Activated CD4-positive, alpha-beta T cell treated with anti-CD3 and anti-CD28 coated beads, Interleukin-2, amount 50 U/mL, for 1 hour (primary cell): ENCODE measurements at regions not wholly inside any gene's neighbourhood (a gene's known extent, or its start where the extent isn't known, plus 50 kb on each side); places are given as distances from the start of the nearest gene placed in this dataset.
"Not testable (repeated sequence)": the region's sequence is repeated elsewhere in the genome, so short reads cannot be mapped to it uniquely, and the experiment has no call there.

Experiments
- DNase-seq: peaks from one replicate; pipeline ENCODE4 v3.0.0-alpha.2; 2020

DNA sequence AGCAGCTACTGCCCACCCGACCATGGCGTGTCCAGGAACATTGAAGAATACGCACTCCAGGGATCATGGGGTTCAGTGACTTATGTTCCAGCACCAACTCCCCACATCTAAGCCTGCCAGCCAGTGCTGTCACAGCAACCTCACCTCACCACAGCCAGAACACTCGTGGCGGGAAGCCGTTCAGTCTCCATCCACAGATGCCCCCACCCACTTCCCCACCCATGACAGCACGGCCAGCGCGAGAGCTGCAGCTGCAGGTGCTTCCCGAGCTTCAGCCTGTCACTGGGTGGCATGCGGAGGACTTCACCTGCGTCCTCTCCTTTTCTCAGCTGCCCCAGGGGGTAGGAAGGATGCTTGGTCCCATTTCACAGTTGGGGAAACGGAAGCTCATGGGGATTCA, 50.3 kb downstream of the RBFOX3 start:
- DNase-seq, result no peak

DNA sequence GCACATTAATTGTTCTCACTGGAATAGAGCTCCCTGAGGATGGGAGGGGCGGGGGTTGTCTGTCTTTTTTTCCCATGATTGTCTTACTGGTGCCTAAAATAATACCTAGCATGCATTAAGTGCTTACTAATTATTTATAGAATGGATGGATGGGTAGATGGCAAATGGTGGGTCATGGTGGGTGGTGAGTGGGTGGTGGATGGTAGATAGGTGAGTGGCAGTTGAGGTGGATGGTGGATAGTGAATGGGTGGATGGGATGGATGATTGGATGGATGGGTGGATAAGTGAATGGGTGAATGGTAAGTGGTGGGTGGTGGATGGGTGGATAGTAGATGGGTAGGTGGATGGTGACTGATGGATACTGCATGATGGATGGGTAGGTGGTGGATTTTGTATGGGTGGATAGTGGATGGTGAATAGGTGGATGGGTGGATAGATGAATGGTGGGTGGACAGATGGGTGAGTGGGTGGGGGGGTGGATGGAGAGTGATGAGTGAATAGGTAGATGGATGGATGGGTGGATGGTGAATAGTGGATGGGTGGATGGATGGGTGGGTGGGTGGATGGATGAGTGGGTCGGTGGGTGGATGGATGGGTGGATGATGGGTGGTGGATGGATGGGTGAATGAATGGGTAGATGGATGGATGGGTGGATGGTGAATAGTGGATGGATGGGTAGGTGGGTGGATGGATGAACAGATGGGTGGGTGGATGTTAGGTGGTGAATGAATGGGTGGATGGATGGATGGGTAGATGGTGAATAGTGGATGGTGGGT, 51.6 kb downstream of the RBFOX3 start:
- no peak for DNase-seq

DNA sequence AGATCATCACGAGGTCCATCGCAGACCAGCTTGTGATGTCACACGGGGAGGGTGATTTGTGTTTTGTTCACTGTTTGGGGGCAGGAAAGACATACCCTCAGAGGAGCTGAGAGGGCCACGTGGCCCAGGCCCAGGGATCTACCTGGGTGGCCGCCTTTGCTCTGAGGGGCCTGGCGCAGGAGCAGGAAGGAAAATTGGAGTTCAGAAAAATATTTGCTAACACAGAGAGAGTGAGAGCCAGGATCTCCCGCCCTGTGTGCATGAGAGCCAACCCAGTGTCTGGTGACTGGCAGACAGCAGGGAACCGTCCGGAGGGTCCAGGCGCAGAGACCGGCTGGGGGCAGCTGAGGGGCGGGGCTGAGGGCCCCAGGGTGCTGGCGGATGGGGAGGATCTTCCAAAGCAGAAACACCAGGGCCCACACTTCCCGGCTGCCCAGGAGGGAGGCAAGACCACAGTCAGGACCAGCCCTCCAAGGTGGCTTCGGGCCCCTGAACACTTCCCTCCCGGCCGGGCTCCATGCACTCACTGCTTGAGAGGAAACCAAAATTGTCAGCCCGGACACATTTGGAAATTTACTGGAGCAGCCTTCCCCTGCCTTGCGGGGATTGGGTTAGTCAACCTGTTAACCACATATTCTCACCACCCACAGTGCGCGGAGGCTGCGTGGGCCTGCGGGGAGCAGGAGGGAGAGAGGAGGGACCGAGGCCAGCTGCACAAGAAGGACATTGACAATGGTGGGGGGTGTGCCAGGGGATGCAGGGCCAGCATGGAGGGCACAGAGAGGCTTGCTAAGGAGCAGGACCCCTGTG, 52.6 kb downstream of the RBFOX3 start:
- no peak for DNase-seq

DNA sequence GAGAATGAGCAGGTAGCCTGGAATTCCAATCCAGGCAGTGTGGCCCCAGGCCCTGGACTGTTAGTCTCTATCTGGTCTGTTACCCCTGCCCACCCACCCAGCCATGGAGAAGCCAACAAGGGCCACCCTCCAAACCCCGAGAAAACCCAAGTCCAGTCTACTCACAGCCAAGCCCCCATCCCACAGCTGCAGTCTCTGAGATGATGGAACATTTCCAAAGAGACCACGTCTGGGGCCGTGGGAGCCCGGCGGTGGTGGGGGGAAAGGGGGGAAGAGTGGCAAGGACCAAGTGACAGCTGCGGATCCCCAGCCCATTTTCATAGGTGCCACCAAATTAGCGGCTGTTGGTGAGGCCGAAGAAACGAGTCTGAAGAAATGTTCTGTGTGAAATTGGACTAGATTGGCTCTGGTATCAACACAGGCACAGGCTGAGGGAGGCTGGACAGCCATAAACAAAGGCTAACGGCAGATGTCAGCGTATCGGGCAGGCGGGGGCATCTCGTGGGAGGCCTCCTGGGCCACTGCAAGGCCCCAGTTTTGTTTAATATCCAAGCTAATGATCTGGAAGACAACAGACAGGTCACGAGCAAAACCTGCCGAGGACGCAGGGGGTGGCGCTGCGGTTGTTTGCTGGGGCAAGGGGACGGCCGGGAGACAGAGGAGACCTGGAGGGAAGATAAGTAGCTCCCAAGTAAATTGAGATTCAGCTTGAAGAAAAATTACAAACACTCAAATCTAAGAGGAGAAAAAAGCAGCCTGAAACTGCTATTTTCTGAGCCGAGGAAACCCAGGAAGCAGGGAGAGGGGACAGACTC, 53.4 kb downstream of the RBFOX3 start:
- DNase-seq, result no peak

DNA sequence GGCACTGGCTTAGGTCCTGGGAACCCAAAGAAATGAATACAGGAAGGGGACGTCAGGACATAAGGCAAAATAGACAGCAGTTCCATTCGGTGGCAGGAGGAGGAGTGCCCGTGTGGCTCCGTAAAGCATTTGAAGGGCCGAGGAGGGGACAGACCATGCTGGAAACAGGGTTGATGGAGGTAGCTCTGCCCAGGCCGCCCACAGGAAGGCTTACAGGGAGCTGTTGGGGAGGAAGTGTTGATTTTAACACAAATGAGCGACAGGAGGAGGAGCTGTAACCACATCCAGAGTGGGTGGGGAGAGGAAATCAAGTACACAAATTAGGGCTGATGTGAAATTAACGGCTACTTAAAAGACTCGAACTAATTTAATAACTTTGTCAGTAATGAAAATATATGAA, 54.6 kb downstream of the RBFOX3 start:
- DNase-seq, result no peak

DNA sequence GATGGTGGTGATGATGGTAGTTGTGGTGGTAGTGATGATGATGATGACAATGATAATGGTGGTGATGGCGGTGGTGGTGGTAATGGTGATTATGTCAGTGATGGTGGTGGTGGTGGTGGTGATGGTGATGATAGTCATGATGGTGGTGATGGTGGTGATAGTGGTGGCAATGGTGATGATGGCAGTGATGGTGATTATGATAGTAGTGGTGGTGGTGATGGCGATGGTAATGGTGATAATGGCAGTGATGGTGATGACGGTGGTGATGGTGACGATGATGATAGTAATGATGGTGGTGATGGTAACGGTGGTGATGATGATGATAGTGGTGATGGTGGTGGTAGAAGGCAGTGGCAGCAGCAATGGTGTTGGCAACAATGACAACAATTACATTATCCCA, 55.3 kb downstream of the RBFOX3 start:
- DNase-seq, result no peak

DNA sequence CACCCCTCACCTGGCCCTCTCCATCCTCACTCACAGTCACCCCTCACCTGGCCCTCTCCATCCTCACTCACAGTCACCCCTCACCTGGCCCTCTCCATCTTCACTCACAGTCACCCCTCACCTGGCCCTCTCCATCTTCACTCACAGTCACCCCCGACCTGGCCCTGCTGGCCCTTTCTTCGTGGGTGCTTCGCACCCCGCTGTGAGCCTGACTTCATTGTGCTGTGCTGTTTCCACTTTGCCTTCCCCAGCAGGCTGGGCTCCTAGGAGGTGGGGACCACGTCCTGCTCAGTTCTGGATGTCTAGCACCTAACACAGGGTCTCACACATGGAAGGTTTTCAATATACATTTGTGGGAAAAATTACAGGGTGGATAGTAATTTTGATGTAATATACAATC, 56.5 kb downstream of the RBFOX3 start:
- not testable (repeated sequence) for DNase-seq

DNA sequence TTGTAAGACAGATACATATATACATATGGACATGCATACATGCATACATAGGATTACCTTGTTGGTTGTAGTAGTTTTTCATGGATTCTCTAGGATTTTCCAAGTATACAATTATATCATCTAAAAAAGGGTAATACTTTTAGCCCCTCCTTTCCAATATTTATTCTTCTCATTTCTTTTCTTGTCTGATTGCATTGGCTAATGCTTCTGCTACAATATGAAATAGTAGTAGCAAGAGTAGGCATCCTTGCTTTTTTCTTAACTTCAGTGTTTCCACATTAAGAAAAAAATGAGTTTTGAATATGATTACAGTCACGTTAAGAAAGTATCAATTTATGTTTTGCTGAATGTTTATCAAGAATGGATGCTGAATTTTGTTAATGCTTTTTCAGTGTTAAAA, 58.0 kb downstream of the RBFOX3 start:
- no peak for DNase-seq

DNA sequence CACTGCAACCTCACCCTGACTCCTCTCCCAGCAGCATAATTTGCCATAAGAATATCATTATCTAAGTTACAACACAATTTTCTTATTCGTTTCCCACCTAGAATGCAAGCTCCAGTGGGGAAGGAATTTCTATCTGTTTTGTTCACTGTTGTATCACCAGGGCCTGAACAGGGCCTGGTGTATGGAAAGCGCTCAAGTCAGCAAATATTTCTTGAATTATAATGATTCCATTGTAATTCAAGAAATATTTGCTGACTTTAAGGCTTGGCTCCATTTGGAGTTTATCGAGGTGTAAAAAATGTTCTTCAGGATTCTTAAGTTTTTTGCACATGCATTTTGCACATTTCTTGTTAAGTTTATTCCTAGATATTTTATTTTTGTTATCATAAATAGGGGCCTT, 58.4 kb downstream of the RBFOX3 start:
- DNase-seq, result no peak

DNA sequence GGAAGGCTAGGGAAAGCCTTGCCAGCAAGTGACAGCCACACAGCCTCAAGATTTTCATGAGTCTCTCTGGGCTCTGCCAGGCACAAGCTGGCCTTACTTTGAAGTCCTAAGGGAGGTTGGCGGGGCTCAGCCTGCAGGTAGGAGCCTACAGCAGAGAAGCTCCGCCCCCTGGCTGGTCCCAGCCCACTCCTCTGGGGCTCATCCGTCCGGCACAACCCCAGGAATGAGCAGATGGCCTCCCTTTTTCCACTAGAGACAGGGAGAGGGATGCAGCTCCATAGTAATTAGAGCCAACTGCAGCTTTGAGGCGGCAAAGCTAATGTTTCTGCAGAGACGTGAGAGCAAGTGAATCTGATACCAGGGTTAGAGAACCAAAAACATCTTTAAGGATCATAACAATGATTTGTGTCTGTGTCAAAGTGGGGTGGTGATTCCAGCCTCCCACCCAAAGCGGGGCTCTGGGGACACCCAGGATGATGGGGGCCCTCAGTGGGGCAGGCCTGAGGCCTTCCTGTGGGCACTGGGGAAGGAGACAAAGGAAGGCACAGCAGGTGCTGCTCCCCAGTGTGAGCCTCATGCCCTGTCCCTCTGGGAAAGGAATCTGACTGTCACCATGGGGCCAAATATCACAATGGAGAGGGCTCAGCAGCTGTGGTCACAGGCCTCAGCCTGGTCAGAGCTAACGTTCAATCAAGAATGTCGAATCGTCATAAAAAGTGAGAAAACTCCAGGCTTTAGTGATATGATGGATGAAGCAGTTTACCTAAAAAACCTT, 61.5 kb downstream of the RBFOX3 start:
- no peak for DNase-seq

DNA sequence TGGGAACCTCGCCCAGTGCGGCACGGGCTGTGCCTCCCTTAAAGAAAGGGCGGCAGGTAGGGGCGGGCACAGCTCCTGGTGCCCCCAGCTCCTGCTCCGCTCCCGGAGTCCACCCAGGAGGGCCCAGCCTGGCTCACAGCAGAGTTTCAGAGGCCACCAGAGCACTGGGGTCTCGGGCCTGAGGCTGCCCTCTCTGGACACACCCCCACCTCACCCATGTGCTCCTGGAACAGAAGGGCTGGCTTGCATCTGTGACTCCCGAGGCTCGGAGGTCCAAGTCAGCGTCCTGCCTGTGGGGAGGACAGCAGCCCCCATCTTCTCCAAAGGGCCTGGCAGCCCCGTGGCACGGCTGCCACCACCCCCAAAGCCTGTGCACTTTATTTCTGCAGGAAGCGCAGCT, 62.7 kb downstream of the RBFOX3 start:
- no peak for DNase-seq

DNA sequence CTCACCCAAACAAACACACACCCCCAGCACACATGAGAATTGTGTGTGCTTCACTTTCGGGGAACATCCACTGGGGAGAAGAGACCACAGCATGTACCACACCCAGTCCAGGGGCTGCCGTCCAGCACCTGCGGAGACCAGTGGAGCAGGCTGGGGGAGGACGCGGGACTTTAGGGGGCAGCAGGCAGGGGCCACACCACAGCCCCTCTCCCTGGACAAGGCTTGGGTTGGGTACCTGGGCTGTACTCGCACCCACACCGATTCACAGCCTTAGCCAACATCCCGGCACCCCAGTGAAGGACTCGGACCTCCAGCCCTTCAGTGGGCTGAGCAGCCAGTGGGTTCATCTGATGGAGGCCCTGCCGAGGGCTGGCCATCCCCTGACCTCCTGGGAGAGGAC, 63.3 kb downstream of the RBFOX3 start:
- DNase-seq, result no peak

DNA sequence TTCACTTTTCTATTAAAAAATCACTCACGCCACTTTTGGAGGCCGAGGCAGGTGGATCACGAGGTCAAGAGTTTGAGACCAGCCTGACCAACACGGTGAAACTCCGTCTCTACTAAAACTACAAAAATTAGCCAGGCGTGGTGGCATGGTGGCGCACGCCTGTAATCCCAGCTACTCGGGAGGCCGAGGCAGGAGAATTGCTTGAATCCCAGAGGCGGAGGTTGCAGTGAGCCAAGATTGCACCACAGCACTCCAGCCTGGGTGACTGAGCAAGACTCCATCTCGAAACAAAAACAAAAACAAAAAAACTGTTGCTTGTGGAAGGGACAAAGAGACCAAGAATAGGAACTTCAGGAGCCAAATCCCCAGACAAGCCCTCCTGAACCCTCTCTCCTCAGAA, 63.7 kb downstream of the RBFOX3 start:
- not testable (repeated sequence) for DNase-seq

DNA sequence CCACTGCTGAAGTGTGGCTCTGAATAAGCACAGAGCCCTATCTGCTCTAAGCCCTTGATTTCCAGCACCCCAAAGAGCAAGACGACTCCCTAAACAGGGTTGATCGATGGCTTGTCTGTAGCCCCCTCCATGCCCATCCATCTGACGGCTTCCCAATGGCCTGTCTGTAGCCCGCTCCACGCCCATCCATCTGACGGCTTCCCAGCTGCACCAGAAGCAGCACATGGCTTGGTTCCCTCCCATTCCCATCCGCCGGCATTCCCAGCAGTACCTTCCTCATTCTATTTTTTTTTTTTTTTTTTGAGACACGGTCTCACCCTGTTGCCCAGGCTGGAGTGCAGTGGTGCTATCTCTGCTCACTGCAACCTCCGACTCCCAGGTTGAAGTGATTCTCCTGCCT, 64.5 kb downstream of the RBFOX3 start:
- no peak for DNase-seq

DNA sequence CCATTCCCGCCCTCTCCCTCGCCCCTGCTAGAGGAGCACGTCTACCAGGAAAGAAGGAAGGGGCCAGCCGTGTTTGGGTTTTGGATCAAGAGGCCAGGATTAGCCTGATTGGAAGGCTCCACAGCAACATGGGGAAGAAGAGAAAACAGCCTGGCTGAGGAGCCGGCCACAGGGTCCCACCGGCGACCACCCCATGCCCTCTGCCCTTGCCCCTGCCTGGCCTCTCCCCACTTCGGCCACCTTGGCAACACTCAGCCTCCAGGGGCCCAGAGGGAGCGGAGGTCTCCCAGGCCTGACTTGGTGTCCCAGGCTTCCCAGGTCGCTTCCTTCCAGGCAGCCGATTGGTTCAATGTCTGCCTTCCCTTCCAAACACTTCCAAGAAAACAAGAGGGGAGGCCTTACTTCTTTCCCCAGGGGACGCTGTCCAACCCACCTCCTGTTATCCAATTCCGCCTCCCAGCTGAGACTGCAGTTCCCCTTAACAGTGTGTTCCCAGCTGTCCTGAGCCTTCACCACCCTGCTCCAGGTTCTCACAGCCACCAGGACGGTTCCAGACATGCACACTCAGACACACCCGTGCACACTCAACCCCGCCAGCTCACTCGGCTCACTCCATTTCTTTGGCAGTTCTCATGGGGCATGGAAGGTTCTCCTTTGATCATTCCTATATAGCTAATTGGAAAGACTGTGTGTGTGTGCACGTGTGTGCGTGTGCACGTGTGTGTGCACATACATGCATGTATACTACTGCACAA, 65.4 kb downstream of the RBFOX3 start:
- DNase-seq, result no peak

DNA sequence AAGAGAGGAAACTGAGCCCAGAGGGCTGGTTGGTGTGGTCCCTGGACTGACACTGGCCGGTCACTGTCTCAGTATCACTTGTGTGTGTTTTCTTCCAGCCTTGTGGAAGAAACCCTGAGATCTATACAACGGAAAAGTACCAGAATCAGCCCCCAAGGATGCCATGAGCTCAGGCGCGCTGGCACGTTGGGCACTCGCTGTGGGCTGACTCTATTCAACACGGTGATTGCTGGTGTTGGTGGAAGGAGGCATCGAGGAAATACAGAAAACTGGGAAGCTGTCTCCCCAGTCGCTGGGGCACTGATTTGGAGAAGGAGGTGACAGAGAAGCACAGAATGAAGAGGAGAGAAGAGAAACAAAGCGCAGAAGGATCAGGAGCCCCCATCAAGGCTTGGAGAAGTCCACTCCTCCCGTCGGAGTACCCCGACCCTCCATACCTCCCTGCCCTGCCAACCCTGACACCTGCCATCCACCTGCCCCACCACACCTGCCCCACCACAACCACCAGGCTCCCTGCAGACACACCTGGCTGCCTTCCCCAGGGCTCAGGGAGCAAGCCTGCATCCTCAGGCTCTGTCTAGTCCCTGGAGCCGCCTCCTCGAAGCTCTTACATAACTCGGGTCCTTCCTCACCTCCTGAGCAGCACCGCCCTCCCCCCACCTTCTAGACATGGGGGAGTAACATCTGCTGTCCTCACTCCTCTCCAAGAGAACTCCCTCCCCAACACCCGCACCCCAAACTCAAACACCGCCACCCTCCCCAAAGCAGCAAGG, 66.5 kb downstream of the RBFOX3 start:
- DNase-seq, result no peak

DNA sequence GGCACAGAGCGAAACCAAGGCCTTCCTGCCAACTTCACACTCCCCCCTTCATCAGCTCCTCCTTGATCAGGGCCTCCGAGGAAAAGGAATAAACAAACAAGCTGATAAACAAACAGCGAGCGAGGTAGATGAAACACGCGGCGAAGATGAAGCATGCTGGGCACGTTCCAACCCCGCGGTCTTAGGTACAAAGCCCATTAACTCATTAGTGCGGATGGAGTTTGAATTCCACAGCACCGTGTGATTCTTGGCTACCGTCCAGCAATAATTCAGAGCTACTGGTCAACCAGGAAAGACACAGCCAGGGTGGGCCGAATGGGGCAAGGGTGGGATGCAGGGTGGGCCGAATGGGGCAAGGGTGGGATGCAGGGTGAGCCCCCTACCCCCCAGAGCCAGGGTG, 67.3 kb downstream of the RBFOX3 start:
- DNase-seq, result no peak

DNA sequence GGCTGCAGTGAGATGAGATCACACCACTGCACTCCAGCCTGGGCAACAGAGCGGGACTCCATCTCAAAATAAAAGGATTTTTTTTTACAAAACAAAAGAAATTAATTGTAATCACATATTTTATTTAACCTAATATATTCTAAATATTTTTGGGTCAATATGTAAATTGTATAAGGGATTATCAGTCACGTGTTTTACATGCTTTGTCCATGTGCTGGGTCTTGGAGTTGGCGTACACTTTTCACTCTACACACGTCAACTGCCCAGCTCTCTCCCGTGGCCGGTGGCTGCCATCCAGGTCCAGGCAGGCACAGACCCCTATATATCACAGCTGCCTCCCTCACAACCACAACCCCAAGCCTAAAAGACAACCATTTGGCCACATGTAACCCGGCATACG, 68.1 kb downstream of the RBFOX3 start:
- no peak for DNase-seq

DNA sequence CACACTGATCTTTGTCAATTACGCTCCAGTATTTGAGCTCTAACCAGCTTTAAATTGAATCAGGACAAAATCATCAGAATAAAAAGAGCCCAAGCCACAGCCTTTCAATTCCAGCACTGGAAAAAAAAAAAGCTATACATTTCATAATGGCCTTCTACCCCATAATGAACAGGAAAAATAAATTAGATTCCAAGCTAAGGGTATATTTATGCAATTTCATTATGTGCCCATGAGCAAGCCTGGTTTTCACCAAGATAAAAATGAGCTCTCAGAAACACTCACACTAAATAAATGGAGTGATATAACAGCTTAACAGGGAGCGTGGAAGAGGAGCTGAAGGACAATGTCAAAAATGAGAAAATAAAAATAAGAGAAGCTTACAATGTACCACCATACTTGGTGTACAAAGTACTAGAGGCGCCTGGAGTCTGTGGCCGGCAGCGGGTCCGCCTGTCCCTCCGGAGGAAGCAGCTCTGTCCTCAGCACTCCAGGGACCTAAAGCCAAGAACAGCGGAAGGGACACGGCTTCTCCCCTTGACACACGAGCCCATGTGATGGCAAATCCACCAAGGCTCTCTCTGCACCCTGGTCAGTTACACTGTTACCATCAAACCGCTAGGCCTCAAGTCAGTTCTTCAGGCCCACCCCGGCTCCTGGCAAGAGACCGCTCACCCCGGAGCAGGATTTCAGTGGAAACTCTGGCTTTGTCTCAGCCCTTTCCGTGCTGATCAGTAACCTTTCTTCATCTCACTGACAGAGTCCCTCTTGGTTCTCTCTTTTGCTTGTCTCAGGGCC, 69.6 kb downstream of the RBFOX3 start:
- no peak for DNase-seq

DNA sequence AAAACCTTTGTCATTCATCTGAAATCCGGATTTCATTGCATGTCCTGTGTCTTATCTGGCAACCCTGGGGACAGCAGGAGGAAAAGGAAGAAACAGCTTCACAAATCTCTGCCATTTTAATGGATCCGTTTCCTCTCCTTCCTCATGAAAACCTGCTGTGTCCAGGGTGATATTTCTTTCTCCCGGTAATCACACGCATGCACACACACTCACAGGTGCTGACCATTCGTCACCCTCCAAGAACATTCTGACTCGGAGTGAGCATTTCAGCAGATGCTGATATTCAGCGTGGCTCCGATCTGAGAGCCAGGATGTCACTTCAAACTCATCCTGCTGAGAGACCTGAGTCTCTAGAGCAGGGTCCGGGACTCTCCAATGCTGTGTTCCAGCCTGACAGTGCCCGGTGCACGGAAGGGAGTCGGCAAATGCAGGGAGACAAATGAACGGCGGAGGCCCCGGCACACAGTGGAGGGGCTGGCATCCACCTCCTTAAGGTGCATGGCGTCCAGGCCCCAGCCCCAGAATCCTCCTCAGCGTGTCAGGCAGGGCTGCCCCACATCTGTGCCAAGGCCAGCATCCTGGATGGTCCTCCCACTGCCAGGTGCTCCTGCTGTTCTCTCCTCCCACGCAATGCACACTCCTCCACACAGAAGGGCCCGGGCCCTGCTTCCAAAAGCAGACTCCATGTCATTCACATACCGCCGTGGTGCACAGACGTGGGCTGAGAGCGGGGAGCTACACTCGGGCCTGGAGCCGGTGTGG, 70.7 kb downstream of the RBFOX3 start:
- no peak for DNase-seq
